ENCODE measurements at regions not wholly inside any gene's neighbourhood (a gene's known extent, or its start where the extent isn't known, plus 50 kb on each side); places are given as distances from the start of the nearest gene placed in this dataset.

- no peak overlapping the region for H2AFZ ChIP-seq (ENCODE audit: low read length)
- no peak overlapping the region for H3K4ac ChIP-seq (ENCODE audit: low read depth, low read length)
- H3K27ac ChIP-seq (ENCODE audit: insufficient read length, low read depth, low read length): no peak overlapping the region
- H2BK12ac ChIP-seq (ENCODE audit: insufficient read length, low read depth, low read length): no peak overlapping the region
- no CpG with 5 or more reads among the region's 8 CpGs for WGBS (ENCODE audit: extremely low coverage, insufficient read length, low lambda C conversion rate)
- no peak overlapping the region for H2BK15ac ChIP-seq (ENCODE audit: low read depth, low read length)
- H3K14ac ChIP-seq (ENCODE audit: insufficient read depth, low read length): no peak overlapping the region
- H2BK120ac ChIP-seq (ENCODE audit: low read depth, low read length, poor library complexity, severe bottlenecking): no peak overlapping the region
- peak overlapping the region in 1 of 2 experiments; percentile 65; a peak in 3 of 5 replicates for H3K4me3 Mint-ChIP-seq
- no peak overlapping the region for H2BK5ac ChIP-seq (ENCODE audit: insufficient read length, low read length)
- no peak overlapping the region for H2BK20ac ChIP-seq (ENCODE audit: low read depth, low read length, poor library complexity, severe bottlenecking)
- H3K36me3 Mint-ChIP-seq (ENCODE audit: insufficient read depth in 1 of 3, low read depth in 3 of 3): no peaks in the 10 kb centered on the region
- H3K56ac ChIP-seq (ENCODE audit: insufficient read length, low read depth, low read length): no peak overlapping the region
- no peak overlapping the region for H3K9ac ChIP-seq (ENCODE audit: extremely low read depth, insufficient read length, low read length)
- H3K79me2 ChIP-seq (ENCODE audit: insufficient read depth, low read length): no peaks in the 10 kb centered on the region
- no peak overlapping the region for H3T11ph ChIP-seq (ENCODE audit: low read length)
- H4K91ac ChIP-seq (ENCODE audit: insufficient read length, low read depth, low read length): no peak overlapping the region
- H3K9me3 ChIP-seq (ENCODE audit: control insufficient read depth, low read depth, low read length): no peaks in the 10 kb centered on the region
- no peak overlapping the region for H2AK5ac ChIP-seq (ENCODE audit: insufficient read length, low read length)
- peaks cover 34 to 41% of the 10 kb centered on the region in 2 experiments for H3K4me1 Mint-ChIP-seq
- no peak overlapping the region for H3K27ac Mint-ChIP-seq
- H3K18ac ChIP-seq (ENCODE audit: insufficient read length, low read depth, low read length): no peak overlapping the region
- no peaks in the 10 kb centered on the region for H3K23me2 ChIP-seq (ENCODE audit: insufficient read length, low read depth, low read length, poor library complexity, severe bottlenecking)
- peaks cover 6% of the 10 kb centered on the region; the same call in 1 of the 2 replicates for H3K4me1 ChIP-seq (ENCODE audit: insufficient read depth, low read length)
- TF ChIP-seq, protein P1, sequence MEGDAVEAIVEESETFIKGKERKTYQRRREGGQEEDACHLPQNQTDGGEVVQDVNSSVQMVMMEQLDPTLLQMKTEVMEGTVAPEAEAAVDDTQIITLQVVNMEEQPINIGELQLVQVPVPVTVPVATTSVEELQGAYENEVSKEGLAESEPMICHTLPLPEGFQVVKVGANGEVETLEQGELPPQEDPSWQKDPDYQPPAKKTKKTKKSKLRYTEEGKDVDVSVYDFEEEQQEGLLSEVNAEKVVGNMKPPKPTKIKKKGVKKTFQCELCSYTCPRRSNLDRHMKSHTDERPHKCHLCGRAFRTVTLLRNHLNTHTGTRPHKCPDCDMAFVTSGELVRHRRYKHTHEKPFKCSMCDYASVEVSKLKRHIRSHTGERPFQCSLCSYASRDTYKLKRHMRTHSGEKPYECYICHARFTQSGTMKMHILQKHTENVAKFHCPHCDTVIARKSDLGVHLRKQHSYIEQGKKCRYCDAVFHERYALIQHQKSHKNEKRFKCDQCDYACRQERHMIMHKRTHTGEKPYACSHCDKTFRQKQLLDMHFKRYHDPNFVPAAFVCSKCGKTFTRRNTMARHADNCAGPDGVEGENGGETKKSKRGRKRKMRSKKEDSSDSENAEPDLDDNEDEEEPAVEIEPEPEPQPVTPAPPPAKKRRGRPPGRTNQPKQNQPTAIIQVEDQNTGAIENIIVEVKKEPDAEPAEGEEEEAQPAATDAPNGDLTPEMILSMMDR (conservative IDR thresholded peaks at IDR 0.05): no peak
- H3K27me3 Mint-ChIP-seq (ENCODE audit: low read depth): peaks cover 89% of the 10 kb centered on the region
- no peaks in the 10 kb centered on the region; a peak in 1 of 5 replicates for H3K9me3 Mint-ChIP-seq
- no peak overlapping the region for H3K23ac ChIP-seq (ENCODE audit: insufficient read length, low read depth, low read length)
- no peaks in the 10 kb centered on the region for H4K20me1 ChIP-seq (ENCODE audit: control insufficient read depth, insufficient read depth, insufficient read length)
- no peak overlapping the region for H4K5ac ChIP-seq (ENCODE audit: insufficient read length, low read depth, low read length)
- H4K8ac ChIP-seq (replicated peaks; ENCODE audit: insufficient read length, low read depth, low read length): no peak overlapping the region
- no peak overlapping the region for H3K4me2 ChIP-seq (ENCODE audit: insufficient read depth, insufficient read length, low read length)
- peak; percentile 49 for DNase-seq
- H3K27me3 ChIP-seq (ENCODE audit: insufficient read depth, low read length): no peaks in the 10 kb centered on the region
- no peaks in the 10 kb centered on the region for H3K79me1 ChIP-seq (ENCODE audit: insufficient read depth, low read depth, low read length, poor library complexity, severe bottlenecking)
Measured at GRCh38 chr2:120429586-120430500, 83.9 kb downstream of the INHBB start.

All from H9 (cell line).